Right forelimb (tissue), 1 donor: ENCODE measurements at regions not wholly inside any gene's neighbourhood (a gene's known extent, or its start where the extent isn't known, plus 50 kb on each side); places are given as distances from the start of the nearest gene placed in this dataset.

Experiments
- DNase-seq: peaks from one replicate; pipeline ENCODE4 v3.0.0-alpha.2; 2018

DNA sequence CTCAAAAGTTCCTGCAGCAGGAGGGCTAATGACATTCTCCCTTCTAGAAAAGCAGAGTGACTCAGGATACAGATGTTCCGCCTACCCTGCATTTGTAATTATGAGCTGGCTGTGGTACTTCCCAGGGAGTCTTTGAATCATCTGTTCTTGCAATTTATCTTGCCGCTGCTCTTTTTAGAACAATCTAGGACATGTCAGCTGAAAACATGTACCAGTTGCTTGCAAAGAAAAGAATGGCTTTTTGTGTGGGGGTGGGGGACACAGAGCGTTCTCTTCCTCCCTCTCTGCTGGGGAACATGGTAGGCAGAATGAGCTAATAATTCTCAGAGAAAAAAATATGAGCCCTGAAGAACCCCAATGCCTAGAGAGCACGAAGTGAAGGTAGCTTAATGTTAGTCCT lies 51.7 kb upstream of the TUT7 start:
- DNase-seq, result no peak

- no peak for DNase-seq
Measured at GRCh38 chr9:86405086-86405491, 50.9 kb upstream of the TUT7 start.
